Loucy (cell line): ENCODE measurements at regions not wholly inside any gene's neighbourhood (a gene's known extent, or its start where the extent isn't known, plus 50 kb on each side); places are given as distances from the start of the nearest gene placed in this dataset.

Experiments
- H2AFZ ChIP-seq: fragments of 200-600 bp; sonication (generic); 2 replicates; pipeline ENCODE4 v1.6.0; 2016; ENCODE audit warnings: antibody characterized with exemption, mild to moderate bottlenecking, low read length, moderate library complexity
- H3F3A ChIP-seq: fragments of 200-600 bp; 2 replicates; pipeline ENCODE4 v1.6.0; 2016; ENCODE audit warnings: antibody characterized with exemption, low read depth, mild to moderate bottlenecking
- H3K27me3 ChIP-seq: fragments of 200-600 bp; sonication (generic); 2 replicates; pipeline ENCODE4 v1.6.1; 2014; ENCODE audit warnings: low read length, mild to moderate bottlenecking; ENCODE audit not compliant: insufficient read depth, poor library complexity, severe bottlenecking
- H3K36me3 ChIP-seq: fragments of 200-600 bp; sonication (generic); 2 replicates; pipeline ENCODE4 v1.6.1; 2016; ENCODE audit warnings: low read length; ENCODE audit not compliant: insufficient read depth
- H3K4me1 ChIP-seq: fragments of 200-600 bp; sonication (generic); 2 replicates; pipeline ENCODE4 v1.5.1; 2014; ENCODE audit warnings: low read length, mild to moderate bottlenecking; ENCODE audit not compliant: insufficient read depth, poor library complexity, severe bottlenecking
- H3K4me2 ChIP-seq: fragments of 200-600 bp; sonication (generic); 2 replicates; pipeline ENCODE4 v1.6.0; 2014; ENCODE audit warnings: antibody characterized with exemption, low read length, low read depth, mild to moderate bottlenecking; ENCODE audit not compliant: poor library complexity, severe bottlenecking
- H3K4me3 ChIP-seq: fragments of 200-600 bp; sonication (generic); 2 replicates; pipeline ENCODE4 v1.5.1; 2014; ENCODE audit warnings: low read length, mild to moderate bottlenecking, mixed read lengths; ENCODE audit not compliant: poor library complexity, severe bottlenecking
- H3K79me2 ChIP-seq: fragments of 200-600 bp; sonication (generic); 2 replicates; pipeline ENCODE4 v1.6.1; 2014; ENCODE audit warnings: low read length; ENCODE audit not compliant: insufficient read depth
- H3K9ac ChIP-seq: fragments of 200-600 bp; sonication (generic); 2 replicates; pipeline ENCODE4 v1.6.0; 2014; ENCODE audit warnings: mild to moderate bottlenecking, low read depth, low read length, moderate library complexity; ENCODE audit not compliant: poor library complexity, severe bottlenecking
- H3K9me2 ChIP-seq: fragments of 200-600 bp; sonication (generic); replicated peaks from 2 replicates; pipeline ENCODE4 v1.6.1; 2016; ENCODE audit warnings: low read depth, low read length, mixed read lengths
- H3K9me3 ChIP-seq: fragments of 200-600 bp; sonication (generic); 2 replicates; pipeline ENCODE4 v1.6.1; 2014; ENCODE audit warnings: mild to moderate bottlenecking, antibody characterized with exemption, low read length, low read depth; ENCODE audit not compliant: insufficient read depth
- H4K20me1 ChIP-seq: fragments of 200-600 bp; sonication (generic); 2 replicates; pipeline ENCODE4 v1.6.0; 2014; ENCODE audit warnings: antibody characterized with exemption, low read length, mild to moderate bottlenecking; ENCODE audit not compliant: insufficient read depth, poor library complexity, severe bottlenecking
- CTCF ChIP-seq: fragments of 200-600 bp; sonication (generic); conservative IDR thresholded peaks from 2 replicates; pipeline ENCODE4 v1.5.1; 2014; ENCODE audit warnings: mild to moderate bottlenecking, antibody characterized with exemption, low read length
- EZH2phosphoT487 ChIP-seq: fragments of 200-600 bp; IDR thresholded peaks from 2 replicates; pipeline ENCODE4 v1.6.1; 2018; ENCODE audit warnings: antibody characterized with exemption, mild to moderate bottlenecking, moderate library complexity, borderline replicate concordance

DNA sequence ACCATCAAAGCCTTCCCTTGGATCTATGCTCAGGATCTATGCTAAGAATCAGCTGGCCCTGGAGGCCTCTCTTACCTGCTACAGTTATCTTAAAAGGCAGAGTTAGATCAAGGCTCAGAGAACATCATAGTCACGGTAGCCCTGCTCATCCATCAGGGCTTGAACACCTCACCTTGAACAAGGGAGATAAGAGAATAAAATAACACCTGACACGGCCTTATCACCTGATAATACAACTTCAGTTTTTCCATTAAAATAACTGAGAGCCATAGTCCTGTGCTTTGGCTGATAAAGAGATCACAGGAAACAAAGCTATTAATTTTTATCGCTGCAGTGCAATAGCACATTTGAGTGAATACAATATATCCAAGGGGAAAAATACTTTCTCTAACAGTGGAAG, 85.6 kb upstream of the LPP start:
- Histone ChIP-seq H4K20me1 (no peaks in the 10 kb centered on the region), H3K9me2 (no peaks in the 10 kb centered on the region), H3K9me3 (no peaks in the 10 kb centered on the region), H3K4me1 (peaks cover 8% of the 10 kb centered on the region), H3K4me3 (no peak overlapping the region), H3K79me2 (no peaks in the 10 kb centered on the region), H3K9ac (no peak overlapping the region), H2AFZ (no peak overlapping the region), H3F3A (no peaks in the 10 kb centered on the region), H3K36me3 (no peaks in the 10 kb centered on the region), H3K4me2 (no peak overlapping the region), H3K27me3 (no peaks in the 10 kb centered on the region)
- no peak for TF ChIP-seq CTCF
- no peak for TF ChIP-seq EZH2phosphoT487

DNA sequence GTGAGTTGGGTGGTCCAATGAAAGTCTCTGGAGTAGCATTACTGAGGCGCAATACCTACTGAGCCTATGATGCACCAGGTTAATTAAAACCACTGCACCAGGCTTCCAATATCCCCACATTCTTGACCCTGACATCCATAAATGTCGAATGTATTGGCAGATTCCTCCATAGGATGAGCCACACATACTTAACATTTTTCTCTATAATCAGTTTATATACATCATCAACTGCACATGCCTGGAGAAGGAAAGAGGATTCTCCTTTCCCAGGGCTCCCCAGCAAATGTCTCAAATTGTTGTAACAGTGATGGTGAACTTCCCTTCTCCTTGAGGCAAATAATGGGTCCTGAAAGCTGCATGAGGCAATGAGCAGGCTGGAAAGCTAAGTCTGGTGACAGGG, 82.3 kb upstream of the LPP start:
- Histone ChIP-seq H3K9me3 (no peaks in the 10 kb centered on the region), H3K4me3 (no peak overlapping the region), H3K79me2 (no peaks in the 10 kb centered on the region), H3K4me1 (peaks cover 8% of the 10 kb centered on the region), H3K9ac (no peak overlapping the region), H3K36me3 (no peaks in the 10 kb centered on the region), H3K9me2 (no peaks in the 10 kb centered on the region), H3F3A (no peaks in the 10 kb centered on the region), H2AFZ (no peak overlapping the region), H3K27me3 (no peaks in the 10 kb centered on the region), H3K4me2 (no peak overlapping the region), H4K20me1 (no peaks in the 10 kb centered on the region)
- TF ChIP-seq EZH2phosphoT487: no peak
- TF ChIP-seq CTCF: no peak

DNA sequence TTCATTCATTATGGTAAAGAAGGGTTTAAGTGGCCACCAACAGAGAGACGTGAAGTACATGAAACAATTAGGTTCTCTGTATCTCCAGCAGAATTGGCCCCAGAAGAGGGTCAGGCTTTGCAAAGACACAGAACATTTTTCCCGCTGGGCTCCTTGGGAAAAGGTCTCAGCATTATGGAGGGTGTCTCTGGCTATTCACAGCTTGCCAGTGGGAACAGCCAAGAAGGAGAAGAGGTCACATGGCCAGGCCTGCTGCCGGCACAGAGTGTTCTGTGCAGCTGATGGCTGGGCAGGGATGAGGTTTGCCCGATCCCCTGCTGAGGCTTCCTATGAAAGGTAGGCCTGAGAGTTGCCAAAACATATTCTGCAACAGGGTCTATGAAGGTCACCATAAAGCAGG, 77.8 kb upstream of the LPP start:
- Histone ChIP-seq H3K4me2 (no peak overlapping the region), H3K27me3 (no peaks in the 10 kb centered on the region), H3F3A (no peaks in the 10 kb centered on the region), H3K9ac (no peak overlapping the region), H4K20me1 (no peaks in the 10 kb centered on the region), H3K4me1 (peaks cover 6% of the 10 kb centered on the region), H3K9me3 (peaks cover 4% of the 10 kb centered on the region; the same call in 1 of the 2 replicates), H3K79me2 (no peaks in the 10 kb centered on the region), H3K36me3 (no peaks in the 10 kb centered on the region), H2AFZ (no peak overlapping the region), H3K4me3 (no peak overlapping the region), H3K9me2 (no peaks in the 10 kb centered on the region)
- no peak for TF ChIP-seq EZH2phosphoT487
- TF ChIP-seq CTCF: no peak
